Hepatocyte (in vitro differentiated cells): ENCODE measurements at regions not wholly inside any gene's neighbourhood (a gene's known extent, or its start where the extent isn't known, plus 50 kb on each side); places are given as distances from the start of the nearest gene placed in this dataset.
"Not testable (repeated sequence)": the region's sequence is repeated elsewhere in the genome, so short reads cannot be mapped to it uniquely, and the experiment has no call there.

ENCODE experiments used
- DNase-seq: peaks from one replicate; pipeline ENCODE4 v3.0.0-alpha.2; 2016; ENCODE audit warnings: low spot score
- H2AFZ ChIP-seq: fragments of 200-600 bp; sonication (generic); 2 replicates; pipeline ENCODE4 v1.6.0; 2016; ENCODE audit warnings: antibody characterized with exemption, mild to moderate bottlenecking
- H3K27ac ChIP-seq: fragments of 200-600 bp; sonication (generic); 2 replicates; pipeline ENCODE4 v1.5.1; 2016; ENCODE audit warnings: mild to moderate bottlenecking
- H3K27me3 ChIP-seq: fragments of 200-600 bp; sonication (generic); 2 replicates; pipeline ENCODE4 v1.6.1; 2016
- H3K36me3 ChIP-seq: fragments of 200-600 bp; sonication (generic); replicated peaks from 2 replicates; pipeline ENCODE4 v1.5.1; 2016; ENCODE audit warnings: low read depth; ENCODE audit not compliant: insufficient read depth
- H3K4me1 ChIP-seq: fragments of 200-600 bp; sonication (generic); 2 replicates; pipeline ENCODE4 v1.5.1; 2016; ENCODE audit warnings: mild to moderate bottlenecking, moderate library complexity; ENCODE audit not compliant: insufficient read depth
- H3K4me2 ChIP-seq: fragments of 200-600 bp; sonication (generic); 2 replicates; pipeline ENCODE4 v1.6.0; 2016
- H3K4me3 ChIP-seq: fragments of 200-600 bp; sonication (generic); 2 replicates; pipeline ENCODE4 v1.5.1; 2016; ENCODE audit warnings: mild to moderate bottlenecking
- H3K79me2 ChIP-seq: fragments of 200-600 bp; sonication (generic); 2 replicates; pipeline ENCODE4 v1.6.0; 2017; ENCODE audit warnings: mild to moderate bottlenecking
- H3K9me2 ChIP-seq: fragments of 200-600 bp; sonication (generic); replicated peaks from 2 replicates; pipeline ENCODE4 v1.6.0; 2017; ENCODE audit warnings: mild to moderate bottlenecking; ENCODE audit not compliant: insufficient read depth
- H3K9me3 ChIP-seq: fragments of 200-600 bp; sonication (generic); 2 replicates; pipeline ENCODE4 v1.5.1; 2016; ENCODE audit warnings: low read depth, mild to moderate bottlenecking
- H4K20me1 ChIP-seq: fragments of 200-600 bp; sonication (generic); 2 replicates; pipeline ENCODE4 v1.6.0; 2016; ENCODE audit warnings: mild to moderate bottlenecking; ENCODE audit not compliant: insufficient read depth, poor library complexity, severe bottlenecking
- whole genome bisulfite sequencing: methylation state at CpG from one replicate; pipeline ENCODE4 v1.1.6; 2016; ENCODE audit warnings: low lambda C conversion rate; ENCODE audit errors: missing lambda C conversion rate; 5-methylcytosine and 5-hydroxymethylcytosine counted together

- WGBS = 90% methylated on average over 5 of the region's 5 CpGs
- H3K4me2 ChIP-seq, H4K20me1 ChIP-seq, H2AFZ ChIP-seq, H3K27ac ChIP-seq, H3K4me1 ChIP-seq, H3K36me3 ChIP-seq, H3K9me2 ChIP-seq, DNase-seq, H3K27me3 ChIP-seq, H3K9me3 ChIP-seq, H3K4me3 ChIP-seq: not testable (repeated sequence)
- peaks cover 48% of the 10 kb centered on the region for H3K79me2 ChIP-seq
These were observed 59.0 kb upstream of the NUTM2F start for GRCh38 chr9:94387338-94388010.

GRCh38 chr9:94388011-94388406 is 59.6 kb upstream of the NUTM2F start:
- H3K36me3 ChIP-seq, H3K4me2 ChIP-seq, H3K27me3 ChIP-seq, H4K20me1 ChIP-seq, H3K27ac ChIP-seq, H3K9me2 ChIP-seq, H3K4me3 ChIP-seq, DNase-seq, H3K4me1 ChIP-seq, H3K9me3 ChIP-seq, H2AFZ ChIP-seq: not testable (repeated sequence)
- 100% methylated on average over 2 of the region's 2 CpGs for WGBS
- H3K79me2 ChIP-seq = peaks cover 45% of the 10 kb centered on the region

- not testable (repeated sequence) for H3K36me3 ChIP-seq, H3K4me1 ChIP-seq, H3K9me3 ChIP-seq, H2AFZ ChIP-seq, H3K27ac ChIP-seq, DNase-seq, H3K4me2 ChIP-seq, H3K27me3 ChIP-seq, H3K4me3 ChIP-seq, H4K20me1 ChIP-seq, H3K9me2 ChIP-seq
- 97% methylated on average over 3 of the region's 5 CpGs for WGBS
- H3K79me2 ChIP-seq = peaks cover 30% of the 10 kb centered on the region
These were observed 62.1 kb upstream of the NUTM2F start for GRCh38 chr9:94390425-94391098.

- H3K36me3 ChIP-seq, H2AFZ ChIP-seq, H3K9me3 ChIP-seq, H3K4me3 ChIP-seq, H3K9me2 ChIP-seq, H3K4me1 ChIP-seq, H3K4me2 ChIP-seq, H3K27me3 ChIP-seq, H4K20me1 ChIP-seq, H3K27ac ChIP-seq, DNase-seq: not testable (repeated sequence)
- no CpG with 5 or more reads among the region's 2 CpGs for WGBS
- H3K79me2 ChIP-seq = peaks cover 20% of the 10 kb centered on the region
These were observed 64.7 kb upstream of the NUTM2F start for GRCh38 chr9:94392971-94393624.

- not testable (repeated sequence) for DNase-seq, H3K4me3 ChIP-seq, H3K27ac ChIP-seq, H3K9me2 ChIP-seq, H3K36me3 ChIP-seq, H2AFZ ChIP-seq, H3K27me3 ChIP-seq, H3K9me3 ChIP-seq, H4K20me1 ChIP-seq, H3K4me2 ChIP-seq, H3K4me1 ChIP-seq
- WGBS = 91% methylated on average over 3 of the region's 3 CpGs
- peaks cover 10% of the 10 kb centered on the region for H3K79me2 ChIP-seq
These were observed 69.4 kb upstream of the NUTM2F start for GRCh38 chr9:94397766-94398379.

- H3K79me2 ChIP-seq = peaks cover 24% of the 10 kb centered on the region
- H4K20me1 ChIP-seq, DNase-seq, H3K4me2 ChIP-seq, H3K4me1 ChIP-seq, H3K9me3 ChIP-seq, H3K4me3 ChIP-seq, H3K27ac ChIP-seq, H3K9me2 ChIP-seq, H2AFZ ChIP-seq, H3K36me3 ChIP-seq, H3K27me3 ChIP-seq: not testable (repeated sequence)
- 81% methylated on average over 4 of the region's 4 CpGs for WGBS
These were observed 72.0 kb upstream of the NUTM2F start for GRCh38 chr9:94400461-94400860.

- not testable (repeated sequence) for H3K4me3 ChIP-seq, H3K36me3 ChIP-seq, H2AFZ ChIP-seq, H3K4me1 ChIP-seq, H3K9me2 ChIP-seq, H3K27me3 ChIP-seq, DNase-seq, H3K4me2 ChIP-seq, H4K20me1 ChIP-seq, H3K9me3 ChIP-seq, H3K27ac ChIP-seq
- WGBS = 100% methylated on average over 1 of the region's 1 CpG
- peaks cover 22% of the 10 kb centered on the region for H3K79me2 ChIP-seq
These were observed 74.4 kb upstream of the NUTM2F start for GRCh38 chr9:94402795-94403194.

GRCh38 chr9:94403571-94403970 is 75.1 kb upstream of the NUTM2F start:
- not testable (repeated sequence) for H3K9me3 ChIP-seq, DNase-seq, H3K27ac ChIP-seq, H3K4me1 ChIP-seq, H2AFZ ChIP-seq, H4K20me1 ChIP-seq, H3K36me3 ChIP-seq, H3K4me2 ChIP-seq, H3K4me3 ChIP-seq, H3K27me3 ChIP-seq, H3K9me2 ChIP-seq
- 94% methylated on average over 3 of the region's 3 CpGs for WGBS
- H3K79me2 ChIP-seq = peaks cover 26% of the 10 kb centered on the region
